ENCODE measurements at regions not wholly inside any gene's neighbourhood (a gene's known extent, or its start where the extent isn't known, plus 50 kb on each side); places are given as distances from the start of the nearest gene placed in this dataset.
A peak's percentile ranks its signal among the peaks of the same experiment; 100 is the strongest.

DNA sequence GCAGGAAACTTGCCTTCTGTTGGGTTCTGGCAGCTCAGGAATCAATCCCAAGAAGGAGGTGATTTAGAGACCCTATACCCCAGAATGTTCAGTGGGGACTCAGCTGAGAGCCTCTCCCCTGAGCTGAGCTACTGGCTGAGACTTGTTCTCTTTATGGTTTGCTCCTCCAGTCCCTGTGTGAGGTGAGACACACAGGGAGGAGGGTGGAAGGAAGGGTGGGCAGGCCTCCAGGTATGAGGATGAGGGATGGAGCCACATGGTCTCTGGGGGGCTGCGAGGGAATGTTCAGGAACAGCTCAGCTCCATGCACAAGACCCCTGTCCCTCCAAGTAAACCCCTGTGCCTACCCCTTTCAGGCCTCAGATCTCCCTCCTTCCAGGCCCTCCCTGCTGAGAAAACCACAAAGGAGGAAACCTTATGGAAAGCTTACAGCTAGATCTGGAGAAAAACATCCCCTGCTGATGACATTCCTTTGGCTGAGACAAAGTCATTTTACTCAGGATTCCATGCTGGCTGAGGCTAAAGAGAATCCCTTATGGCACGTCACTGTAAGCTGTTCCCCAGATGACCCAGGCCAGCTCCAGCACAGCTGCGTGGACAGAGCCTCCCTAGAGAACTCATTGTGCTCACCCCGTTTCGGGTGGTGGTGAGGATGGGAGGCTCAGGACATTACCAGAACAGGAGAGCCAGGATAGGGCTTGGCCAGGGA is 91.5 kb upstream of the IPO9 start:
- no peak overlapping the region for H3K4me3 ChIP-seq (ENCODE audit: low read length)
- TF ChIP-seq, protein P1, sequence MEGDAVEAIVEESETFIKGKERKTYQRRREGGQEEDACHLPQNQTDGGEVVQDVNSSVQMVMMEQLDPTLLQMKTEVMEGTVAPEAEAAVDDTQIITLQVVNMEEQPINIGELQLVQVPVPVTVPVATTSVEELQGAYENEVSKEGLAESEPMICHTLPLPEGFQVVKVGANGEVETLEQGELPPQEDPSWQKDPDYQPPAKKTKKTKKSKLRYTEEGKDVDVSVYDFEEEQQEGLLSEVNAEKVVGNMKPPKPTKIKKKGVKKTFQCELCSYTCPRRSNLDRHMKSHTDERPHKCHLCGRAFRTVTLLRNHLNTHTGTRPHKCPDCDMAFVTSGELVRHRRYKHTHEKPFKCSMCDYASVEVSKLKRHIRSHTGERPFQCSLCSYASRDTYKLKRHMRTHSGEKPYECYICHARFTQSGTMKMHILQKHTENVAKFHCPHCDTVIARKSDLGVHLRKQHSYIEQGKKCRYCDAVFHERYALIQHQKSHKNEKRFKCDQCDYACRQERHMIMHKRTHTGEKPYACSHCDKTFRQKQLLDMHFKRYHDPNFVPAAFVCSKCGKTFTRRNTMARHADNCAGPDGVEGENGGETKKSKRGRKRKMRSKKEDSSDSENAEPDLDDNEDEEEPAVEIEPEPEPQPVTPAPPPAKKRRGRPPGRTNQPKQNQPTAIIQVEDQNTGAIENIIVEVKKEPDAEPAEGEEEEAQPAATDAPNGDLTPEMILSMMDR (conservative IDR thresholded peaks at IDR 0.05; ENCODE audit: low read depth, low read length) = no peak
- DNase-seq (ENCODE audit: low read depth) = peak; percentile 45

DNA sequence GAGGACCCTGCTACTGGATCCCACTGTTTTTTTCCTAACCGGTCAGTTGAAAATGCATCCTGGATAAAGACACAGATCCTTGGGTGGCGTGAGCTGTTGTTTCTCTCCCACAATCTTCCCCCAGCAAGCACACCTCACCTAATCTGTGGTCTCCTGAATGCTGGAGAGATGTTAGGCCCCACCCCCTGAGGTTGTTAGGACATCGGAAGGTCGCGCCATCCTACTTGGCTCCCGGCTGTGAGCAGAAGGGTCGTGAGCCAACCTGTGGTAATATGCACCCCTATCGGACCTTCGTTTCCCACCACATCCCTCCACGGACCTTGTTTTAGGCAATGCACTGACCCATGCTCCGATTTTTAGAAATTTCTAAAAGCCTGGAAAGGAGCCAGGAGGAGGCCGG is 89.9 kb upstream of the IPO9 start:
- no peak for DNase-seq (ENCODE audit: low read depth)
- TF ChIP-seq, protein P1 (conservative IDR thresholded peaks at IDR 0.05; ENCODE audit: low read depth, low read length) = no peak
- peak overlapping the region; percentile 90 for H3K4me3 ChIP-seq (ENCODE audit: low read length)

DNA sequence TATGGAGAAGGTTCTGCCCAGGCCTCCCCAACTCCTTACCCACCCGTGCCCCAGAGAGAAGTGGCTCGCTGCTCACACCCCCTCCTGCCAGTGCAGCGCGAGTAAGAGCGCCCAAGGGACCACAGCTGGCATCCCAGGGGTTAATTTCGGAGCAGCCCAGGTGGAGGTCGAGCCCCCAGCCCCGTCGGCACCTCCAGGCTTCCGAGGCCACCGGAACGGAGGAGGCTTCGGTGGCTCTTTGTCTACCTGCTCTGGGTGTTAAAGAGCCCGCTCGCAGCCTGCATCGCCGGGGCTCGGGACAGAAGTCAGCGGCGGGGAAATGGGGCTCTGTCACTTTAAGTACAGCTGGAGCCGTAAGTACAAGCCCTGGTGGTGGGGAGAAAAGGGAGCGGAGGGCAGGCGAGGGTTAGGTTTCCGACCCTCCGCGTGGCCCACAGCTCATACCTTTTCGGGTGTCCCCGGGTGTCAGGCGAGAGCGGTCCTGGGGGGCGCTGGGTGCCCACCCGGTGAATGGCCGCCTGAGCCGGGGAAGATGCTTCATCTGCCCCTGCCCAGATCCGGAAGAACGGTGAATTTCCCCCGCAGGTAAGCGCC is 89.4 kb upstream of the IPO9 start:
- no peak for DNase-seq (ENCODE audit: low read depth)
- TF ChIP-seq, protein P1 (conservative IDR thresholded peaks at IDR 0.05; ENCODE audit: low read depth, low read length) = no peak
- peak overlapping the region; percentile 90 for H3K4me3 ChIP-seq (ENCODE audit: low read length)

DNA sequence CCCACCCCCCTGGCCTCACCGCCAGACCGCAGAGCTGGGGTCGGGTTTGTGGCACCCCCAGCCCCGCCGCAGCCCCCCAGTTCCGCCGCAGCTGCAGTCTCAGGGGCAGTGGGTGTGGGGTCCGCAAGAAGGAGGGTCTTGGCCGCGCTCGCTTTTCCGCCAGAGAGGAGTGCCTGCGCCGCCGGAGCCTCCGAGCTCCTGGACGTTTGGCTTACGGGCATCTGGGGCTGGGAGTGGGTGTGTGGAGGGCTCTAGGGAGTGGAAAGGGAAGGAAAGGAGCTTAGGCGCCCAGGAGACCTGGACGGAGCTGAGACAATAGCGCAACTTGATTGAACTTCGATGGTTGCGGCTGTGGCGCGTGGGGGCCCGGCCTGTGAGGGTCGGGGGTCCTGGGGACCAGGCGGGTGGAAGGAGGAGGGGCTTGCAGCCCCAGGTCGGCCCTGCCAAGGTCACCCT is 88.8 kb upstream of the IPO9 start:
- TF ChIP-seq, protein P1 (conservative IDR thresholded peaks at IDR 0.05; ENCODE audit: low read depth, low read length) = no peak
- H3K4me3 ChIP-seq (ENCODE audit: low read length) = peak overlapping the region; percentile 90
- no peak for DNase-seq (ENCODE audit: low read depth)

DNA sequence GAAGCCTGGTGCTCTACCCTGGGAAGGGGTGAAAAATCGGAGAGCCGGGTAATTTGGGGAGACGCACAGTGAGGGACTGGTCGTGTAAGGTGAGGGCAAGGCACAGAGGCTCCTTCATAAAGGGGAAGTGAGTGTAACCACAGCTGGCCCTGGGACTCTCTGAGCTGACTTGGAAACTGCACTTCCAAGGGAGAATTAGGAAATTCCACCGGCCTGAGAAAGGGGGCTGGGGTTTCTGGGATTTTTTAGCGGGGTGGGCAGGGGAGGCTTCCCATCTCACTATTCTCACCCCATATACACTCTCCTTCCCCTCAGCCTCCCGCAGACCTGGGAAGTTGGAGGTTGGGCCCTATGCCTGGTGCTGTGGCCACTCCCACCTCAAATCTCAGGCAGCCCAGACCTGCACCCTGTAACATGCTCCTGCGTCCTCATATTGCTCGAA is 88.3 kb upstream of the IPO9 start:
- TF ChIP-seq, protein P1 (conservative IDR thresholded peaks at IDR 0.05; ENCODE audit: low read depth, low read length) = no peak
- DNase-seq (ENCODE audit: low read depth) = no peak
- H3K4me3 ChIP-seq (ENCODE audit: low read length) = peak overlapping the region; percentile 90

DNA sequence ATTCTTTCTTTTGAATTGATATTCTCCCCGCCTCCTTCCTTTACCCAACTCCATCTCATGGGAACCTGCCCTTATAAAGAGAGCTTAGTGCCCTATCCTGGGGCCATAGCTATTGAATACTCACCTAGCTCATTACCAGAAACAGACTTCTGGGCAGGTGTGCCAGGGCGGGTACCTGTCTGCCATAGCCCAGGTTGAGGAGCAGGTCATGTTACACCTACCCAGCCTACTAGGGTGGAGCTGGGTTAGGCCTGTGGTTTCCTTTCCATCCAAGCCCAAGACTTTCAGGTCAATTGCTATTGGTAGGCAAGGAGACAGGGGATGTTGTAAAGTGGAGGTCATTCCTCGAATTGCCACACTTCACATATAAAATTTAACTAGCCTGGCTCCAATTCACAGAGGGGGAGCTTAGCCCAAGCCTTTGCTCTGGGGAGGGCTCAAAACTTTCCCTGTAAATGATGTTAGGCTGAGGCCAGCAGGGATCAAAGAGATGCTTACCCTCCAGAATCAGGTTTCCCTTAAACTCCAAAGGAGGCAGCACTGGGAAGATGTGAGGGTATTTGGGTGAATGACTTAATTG is 87.1 kb upstream of the IPO9 start:
- TF ChIP-seq, protein P1 (conservative IDR thresholded peaks at IDR 0.05; ENCODE audit: low read depth, low read length) = no peak
- DNase-seq (ENCODE audit: low read depth) = no peak
- no peak overlapping the region for H3K4me3 ChIP-seq (ENCODE audit: low read length)
